Kidney epithelial cell (primary cell): ENCODE measurements at regions not wholly inside any gene's neighbourhood (a gene's known extent, or its start where the extent isn't known, plus 50 kb on each side); places are given as distances from the start of the nearest gene placed in this dataset.
"Not testable (repeated sequence)": the region's sequence is repeated elsewhere in the genome, so short reads cannot be mapped to it uniquely, and the experiment has no call there.

Experiments used
- DNase-seq: peaks from one replicate; pipeline ENCODE4 v3.0.0-alpha.2; 2010; ENCODE audit warnings: low read depth
- H3K27me3 ChIP-seq: 2 replicates; pipeline ENCODE4 v1.6.0; 2011; ENCODE audit warnings: low read length; ENCODE audit not compliant: control insufficient read depth, insufficient read depth
- H3K36me3 ChIP-seq: 2 replicates; pipeline ENCODE4 v1.5.1; 2011; ENCODE audit warnings: low read length; ENCODE audit not compliant: control insufficient read depth, insufficient read depth
- H3K4me3 ChIP-seq: 2 replicates; pipeline ENCODE4 v1.5.1; 2011; ENCODE audit warnings: low read depth, mild to moderate bottlenecking, control low read depth, low read length
- TF ChIP-seq, protein P1 (sequence below): IDR thresholded peaks from 2 replicates; pipeline ENCODE4 v1.5.1; 2011; ENCODE audit warnings: mild to moderate bottlenecking, moderate library complexity, low read length, control low read depth, inconsistent platforms; ENCODE audit not compliant: insufficient read depth, poor library complexity, severe bottlenecking

DNA sequence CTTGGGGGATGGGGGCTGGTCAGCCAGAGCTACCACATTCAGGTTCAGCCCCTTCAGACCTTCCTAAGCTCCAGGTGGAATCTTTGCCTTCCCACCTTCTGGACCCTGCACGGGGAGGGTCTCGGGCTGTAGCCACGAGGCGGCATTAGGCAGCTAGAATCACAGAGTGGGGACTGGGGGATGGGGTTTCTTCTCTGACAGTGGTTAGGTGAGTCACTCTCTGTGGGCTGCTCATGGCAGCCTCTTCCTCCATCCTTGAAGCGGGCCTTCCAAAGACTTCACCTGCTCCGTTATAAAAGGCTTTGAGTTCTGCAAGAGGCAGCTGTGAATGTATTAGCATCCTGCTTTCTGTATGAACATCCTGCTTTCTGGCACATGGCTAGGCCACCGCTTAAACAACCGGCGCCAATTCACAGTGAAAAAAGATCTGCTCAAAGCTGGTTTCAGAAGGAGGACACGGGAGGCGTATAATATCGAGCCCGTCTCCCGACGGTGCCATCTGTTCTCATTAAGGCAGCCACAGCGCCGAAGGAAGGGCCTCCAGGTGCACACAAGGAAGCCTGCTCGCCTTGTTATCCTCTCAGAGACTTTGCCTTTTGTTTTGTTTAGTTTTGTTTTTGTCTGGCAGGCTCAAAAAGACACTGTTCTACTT, 74.3 kb upstream of the IGFBP7 start:
- TF ChIP-seq, protein P1, sequence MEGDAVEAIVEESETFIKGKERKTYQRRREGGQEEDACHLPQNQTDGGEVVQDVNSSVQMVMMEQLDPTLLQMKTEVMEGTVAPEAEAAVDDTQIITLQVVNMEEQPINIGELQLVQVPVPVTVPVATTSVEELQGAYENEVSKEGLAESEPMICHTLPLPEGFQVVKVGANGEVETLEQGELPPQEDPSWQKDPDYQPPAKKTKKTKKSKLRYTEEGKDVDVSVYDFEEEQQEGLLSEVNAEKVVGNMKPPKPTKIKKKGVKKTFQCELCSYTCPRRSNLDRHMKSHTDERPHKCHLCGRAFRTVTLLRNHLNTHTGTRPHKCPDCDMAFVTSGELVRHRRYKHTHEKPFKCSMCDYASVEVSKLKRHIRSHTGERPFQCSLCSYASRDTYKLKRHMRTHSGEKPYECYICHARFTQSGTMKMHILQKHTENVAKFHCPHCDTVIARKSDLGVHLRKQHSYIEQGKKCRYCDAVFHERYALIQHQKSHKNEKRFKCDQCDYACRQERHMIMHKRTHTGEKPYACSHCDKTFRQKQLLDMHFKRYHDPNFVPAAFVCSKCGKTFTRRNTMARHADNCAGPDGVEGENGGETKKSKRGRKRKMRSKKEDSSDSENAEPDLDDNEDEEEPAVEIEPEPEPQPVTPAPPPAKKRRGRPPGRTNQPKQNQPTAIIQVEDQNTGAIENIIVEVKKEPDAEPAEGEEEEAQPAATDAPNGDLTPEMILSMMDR: no peak
- no peak for DNase-seq
- Histone ChIP-seq H3K4me3 (no peak overlapping the region), H3K27me3 (no peaks in the 10 kb centered on the region), H3K36me3 (no peaks in the 10 kb centered on the region)

DNA sequence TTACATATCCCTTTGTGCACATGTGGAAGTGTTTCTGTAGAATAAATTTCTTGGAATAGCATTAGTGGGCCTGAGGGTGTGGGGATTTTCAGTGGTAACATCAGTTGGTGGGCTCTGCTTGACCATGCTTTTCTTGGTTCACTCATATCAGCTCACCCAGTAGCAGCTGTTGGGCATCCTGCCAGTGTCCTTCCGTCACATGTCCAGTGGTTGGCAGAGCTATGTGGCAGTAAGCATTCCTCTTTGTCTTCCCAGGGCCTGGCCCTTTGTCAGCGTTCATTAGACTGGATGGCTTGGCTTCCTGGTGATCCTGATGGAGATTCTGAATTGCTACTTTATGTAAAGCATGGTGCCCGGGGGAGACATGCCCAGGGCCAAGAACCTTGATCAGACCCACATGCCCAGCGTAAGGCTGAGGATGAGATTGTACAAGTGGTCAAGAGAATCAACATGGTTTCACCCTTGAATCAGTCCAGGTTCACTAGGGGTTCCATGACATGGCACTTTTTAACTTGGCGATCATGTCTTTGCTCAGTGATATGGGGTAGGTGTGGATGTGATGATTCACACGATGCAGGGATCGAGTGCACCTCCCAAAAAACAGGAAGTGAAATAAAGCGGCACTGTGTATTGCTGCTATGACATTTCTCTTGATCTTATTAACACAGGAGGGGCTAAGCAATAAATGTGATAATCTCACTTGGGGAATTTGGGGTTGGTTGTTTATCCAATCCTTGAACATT, 72.1 kb upstream of the IGFBP7 start:
- Histone ChIP-seq H3K4me3 (no peak overlapping the region), H3K36me3 (no peaks in the 10 kb centered on the region), H3K27me3 (no peaks in the 10 kb centered on the region)
- TF ChIP-seq, protein P1: no peak
- DNase-seq: no peak

DNA sequence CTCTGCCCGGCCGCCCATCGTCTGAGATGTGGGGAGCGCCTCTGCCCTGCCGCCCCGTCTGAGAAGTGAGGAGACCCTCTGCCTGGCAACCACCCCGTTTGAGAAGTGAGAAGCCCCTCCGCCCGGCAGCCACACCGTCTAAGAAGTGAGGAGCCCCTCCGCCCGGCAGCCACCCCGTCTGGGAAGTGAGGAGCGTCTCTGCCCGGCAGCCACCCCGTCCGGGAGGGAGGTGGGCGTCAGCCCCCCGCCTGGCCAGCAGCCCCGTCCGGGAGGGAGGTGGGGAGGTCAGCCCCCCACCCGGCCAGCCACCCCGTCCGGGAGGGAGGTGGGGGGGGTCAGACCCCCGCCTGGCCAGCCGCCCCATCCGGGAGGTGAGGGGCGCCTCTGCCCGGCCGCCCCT, 63.0 kb upstream of the IGFBP7 start:
- not testable (repeated sequence) for DNase-seq, H3K27me3 ChIP-seq, H3K36me3 ChIP-seq, H3K4me3 ChIP-seq

DNA sequence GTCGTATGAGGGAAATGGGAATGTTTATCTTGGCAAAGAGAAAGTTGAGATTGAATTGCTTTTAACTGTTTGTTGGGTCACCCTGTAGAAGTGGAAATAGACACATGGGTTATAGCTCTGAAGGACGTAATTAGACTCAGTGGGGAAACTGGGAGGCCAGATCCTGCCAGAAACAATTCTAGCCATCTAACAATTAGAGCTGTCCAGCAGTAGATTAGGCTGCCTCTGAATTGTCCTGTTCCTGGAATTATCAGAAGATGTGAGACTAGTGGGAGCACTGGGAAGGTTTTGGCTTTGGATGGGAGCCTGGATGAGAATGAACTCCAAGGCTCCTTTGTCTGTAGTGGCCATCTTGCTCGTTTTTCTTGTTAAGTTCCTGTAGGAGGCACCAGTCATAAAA, 61.9 kb upstream of the IGFBP7 start:
- Histone ChIP-seq H3K27me3 (no peaks in the 10 kb centered on the region), H3K36me3 (no peaks in the 10 kb centered on the region), H3K4me3 (no peak overlapping the region)
- no peak for DNase-seq
- TF ChIP-seq, protein P1: no peak

DNA sequence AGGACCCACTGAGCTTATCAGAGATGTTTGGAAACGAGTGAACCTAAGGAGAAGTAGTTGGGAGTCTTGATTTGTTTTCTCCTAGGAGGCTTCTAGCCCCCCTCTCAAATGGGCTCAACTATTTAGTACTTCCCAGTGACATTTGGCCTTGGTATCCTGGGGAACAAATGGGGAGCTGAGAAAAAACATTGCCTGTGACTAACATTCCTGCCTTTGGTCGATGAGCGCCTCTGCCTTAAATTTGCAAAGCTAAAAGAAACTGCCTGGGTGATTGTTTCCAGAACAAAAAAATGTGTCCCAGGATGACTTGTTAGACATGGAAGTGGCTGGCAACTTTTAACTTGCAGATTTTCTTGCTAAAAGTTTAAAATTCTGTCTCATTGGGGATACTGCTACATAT, 58.8 kb upstream of the IGFBP7 start:
- Histone ChIP-seq H3K27me3 (peaks cover 4% of the 10 kb centered on the region), H3K36me3 (no peaks in the 10 kb centered on the region), H3K4me3 (no peak overlapping the region)
- TF ChIP-seq, protein P1: no peak
- DNase-seq: no peak

DNA sequence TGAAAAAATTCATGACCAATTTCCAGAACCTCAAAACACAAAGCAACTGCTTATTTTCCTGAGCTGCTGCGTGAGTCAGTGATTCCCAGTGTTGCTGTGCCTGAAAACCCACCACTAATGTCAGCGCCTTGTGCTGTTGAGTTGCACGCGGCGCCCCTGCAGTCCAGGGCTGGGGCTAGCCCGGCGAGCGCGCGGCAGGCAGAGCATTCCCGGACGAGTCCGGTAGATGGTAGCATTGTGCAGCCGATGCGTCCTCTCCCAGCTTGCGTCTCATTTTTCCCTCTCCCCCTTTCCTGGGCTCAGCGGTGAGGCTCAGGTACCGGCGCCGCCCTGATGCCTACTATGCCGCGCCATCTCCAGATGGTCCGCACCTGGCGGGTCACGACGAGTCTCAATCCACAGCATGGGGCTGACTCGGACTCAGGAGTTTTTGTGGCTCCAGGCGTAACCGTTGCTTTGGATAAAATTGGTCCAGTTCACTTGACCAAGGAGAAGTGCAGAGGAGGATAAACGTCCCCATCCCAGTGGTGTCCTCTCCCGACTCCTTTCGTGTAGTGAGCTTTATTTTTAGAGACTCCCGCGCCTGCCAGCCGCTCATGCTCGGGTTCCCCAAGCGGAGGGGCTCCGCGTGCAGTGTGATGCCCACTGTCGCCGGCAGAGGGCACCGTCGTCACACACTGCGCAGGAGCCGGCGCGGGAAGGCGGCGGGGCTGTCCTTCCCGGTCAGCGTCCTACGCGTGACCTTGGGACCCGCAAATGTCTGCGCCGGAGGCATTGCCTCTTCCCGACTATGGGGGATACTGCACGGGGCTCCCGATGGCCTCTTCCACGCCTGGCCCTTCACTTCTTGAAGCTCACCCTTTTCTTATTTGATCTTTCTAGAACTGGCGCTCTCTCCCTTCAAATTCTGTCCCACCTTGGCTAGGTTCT, 53.6 kb upstream of the IGFBP7 start:
- H3K27me3 ChIP-seq: peaks cover 4% of the 10 kb centered on the region
- peak; percentile 31 for DNase-seq
- H3K36me3 ChIP-seq: no peaks in the 10 kb centered on the region
- H3K4me3 ChIP-seq: peak overlapping the region; percentile 52
- TF ChIP-seq, protein P1: peak; percentile 96
